T-helper 2 cell treated with Interferon-gamma antibody and Interleukin-4, amounts not matched to agents 5 μg/mL and 100 μg/mL, for 36 hours (primary cell): ENCODE measurements at regions not wholly inside any gene's neighbourhood (a gene's known extent, or its start where the extent isn't known, plus 50 kb on each side); places are given as distances from the start of the nearest gene placed in this dataset.
"Not testable (repeated sequence)": the region's sequence is repeated elsewhere in the genome, so short reads cannot be mapped to it uniquely, and the experiment has no call there.

Experiments used
- DNase-seq: peaks from one replicate; pipeline ENCODE4 v3.0.0; 2021; ENCODE audit warnings: low spot score
- H3K27ac Mint-ChIP-seq: one replicate; pipeline ENCODE4 v1.8.0; 2021; ENCODE audit warnings: mild to moderate bottlenecking, mixed read lengths
- H3K27me3 Mint-ChIP-seq: one replicate; pipeline ENCODE4 v1.8.0; 2021; ENCODE audit warnings: low read depth, mixed read lengths
- H3K36me3 Mint-ChIP-seq: one replicate; pipeline ENCODE4 v1.8.0; 2021; ENCODE audit warnings: low read depth, mixed read lengths
- H3K4me1 Mint-ChIP-seq: one replicate; pipeline ENCODE4 v1.8.0; 2021; ENCODE audit warnings: low read depth, mixed read lengths
- H3K4me3 Mint-ChIP-seq: one replicate; pipeline ENCODE4 v1.8.0; 2022; ENCODE audit warnings: mild to moderate bottlenecking, moderate library complexity, mixed read lengths
- H3K9me3 Mint-ChIP-seq: one replicate; pipeline ENCODE4 v1.8.0; 2021; ENCODE audit warnings: mixed read lengths

DNA sequence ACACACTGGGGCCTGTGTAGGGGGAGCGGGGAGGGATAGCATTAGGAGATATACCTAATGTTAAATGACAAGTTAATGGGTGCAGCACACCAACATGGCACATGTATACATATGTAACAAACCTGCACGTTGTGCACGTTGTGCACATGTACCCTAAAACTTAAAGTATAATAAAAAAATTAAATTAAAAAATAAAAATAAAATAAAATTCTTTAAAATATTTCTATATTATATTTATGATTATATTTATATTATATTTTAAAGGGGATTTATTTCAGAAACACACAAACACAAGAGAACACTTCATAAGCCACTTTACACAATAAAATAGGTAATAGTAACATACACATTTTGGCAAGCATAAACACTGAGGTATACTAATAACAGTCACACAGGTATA, 309.8 kb downstream of the LTN1 start:
- not testable (repeated sequence) for H3K9me3 Mint-ChIP-seq, H3K4me1 Mint-ChIP-seq, H3K36me3 Mint-ChIP-seq, H3K27me3 Mint-ChIP-seq, H3K27ac Mint-ChIP-seq, DNase-seq, H3K4me3 Mint-ChIP-seq

DNA sequence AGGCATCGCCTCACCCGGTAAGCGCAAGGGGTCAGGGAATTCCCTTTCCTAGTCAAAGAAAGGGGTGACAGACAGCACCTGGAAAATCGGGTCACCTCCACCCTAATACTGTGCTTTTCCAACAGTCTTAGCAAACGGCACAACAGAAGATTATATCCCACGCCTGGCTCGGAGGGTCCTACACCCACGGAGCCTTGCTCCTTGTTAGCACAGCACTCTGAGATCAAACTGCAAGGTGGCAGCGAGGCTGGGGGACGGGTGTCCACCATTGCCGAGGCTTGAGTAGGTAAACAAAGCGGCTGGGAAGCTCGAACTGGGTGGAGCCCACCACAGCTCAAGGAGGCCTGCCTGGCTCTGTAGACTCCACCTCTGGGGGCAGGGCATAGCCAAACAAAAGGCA, 315.6 kb downstream of the LTN1 start:
- not testable (repeated sequence) for H3K4me1 Mint-ChIP-seq, H3K4me3 Mint-ChIP-seq, H3K9me3 Mint-ChIP-seq

DNA sequence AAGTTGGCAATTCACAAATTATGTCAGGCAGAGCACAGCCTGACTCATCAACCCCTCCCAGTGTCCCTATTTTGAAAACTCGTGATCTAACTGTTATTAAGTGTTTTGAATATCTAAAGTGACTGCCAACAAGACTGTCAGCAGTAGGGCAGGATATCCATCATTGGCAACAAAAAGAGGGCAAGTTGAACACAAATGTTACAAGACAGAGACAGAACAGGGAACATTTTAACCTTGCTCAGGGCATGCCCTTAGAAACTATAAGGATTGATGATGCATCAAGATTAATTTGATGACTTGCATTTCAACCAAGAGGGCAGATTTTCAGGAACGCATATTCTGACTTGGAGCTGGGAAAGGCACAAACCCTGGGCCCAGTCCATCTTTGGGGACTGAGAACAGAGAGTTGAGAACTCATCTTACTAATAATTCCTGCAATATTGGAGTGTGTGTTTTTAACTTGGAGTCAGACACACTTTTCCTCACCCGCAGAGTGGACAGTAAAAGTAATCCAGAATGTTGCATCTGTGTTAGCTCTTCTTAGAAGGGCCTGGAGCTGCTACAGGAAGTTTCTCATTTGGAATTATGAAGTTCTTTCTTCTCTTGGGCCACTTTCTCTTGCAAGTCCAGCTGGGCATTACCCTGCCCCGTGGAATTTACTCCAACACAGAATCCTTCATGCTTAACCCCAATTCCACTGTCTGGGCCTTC, 317.2 kb downstream of the LTN1 start:
- no peaks in the 10 kb centered on the region for H3K4me1 Mint-ChIP-seq
- no peak overlapping the region for H3K27ac Mint-ChIP-seq
- H3K36me3 Mint-ChIP-seq, result no peaks in the 10 kb centered on the region
- no peak for DNase-seq
- H3K27me3 Mint-ChIP-seq, result no peaks in the 10 kb centered on the region
- no peaks in the 10 kb centered on the region for H3K9me3 Mint-ChIP-seq
- no peak overlapping the region for H3K4me3 Mint-ChIP-seq

More for the DNA sequence above, 315.6 kb downstream of the LTN1 start:
- H3K36me3 Mint-ChIP-seq, H3K27ac Mint-ChIP-seq, DNase-seq, H3K27me3 Mint-ChIP-seq: not testable (repeated sequence)

DNA sequence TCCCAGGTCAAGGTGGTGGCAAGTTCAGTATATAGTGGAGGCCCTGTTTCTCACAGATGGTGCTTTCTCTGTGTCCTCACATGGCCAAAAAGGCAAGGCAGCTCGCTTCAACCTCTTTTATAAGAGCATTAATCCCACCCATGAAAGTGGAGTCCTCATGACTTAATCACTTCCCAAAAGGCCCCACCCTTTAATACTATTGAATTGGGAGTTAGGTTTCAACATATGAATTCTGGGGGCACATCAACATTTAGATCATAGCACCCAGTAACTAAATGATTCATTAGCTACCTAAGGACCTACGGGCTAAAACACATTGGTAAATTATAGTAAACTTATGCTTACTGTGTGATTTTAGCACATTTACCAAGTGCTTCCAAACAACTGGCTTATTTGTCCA, 317.9 kb downstream of the LTN1 start:
- Mint-ChIP-seq H3K27me3 (no peaks in the 10 kb centered on the region), H3K36me3 (no peaks in the 10 kb centered on the region), H3K9me3 (no peaks in the 10 kb centered on the region), H3K27ac (no peak overlapping the region), H3K4me1 (no peaks in the 10 kb centered on the region), H3K4me3 (no peak overlapping the region)
- no peak for DNase-seq

DNA sequence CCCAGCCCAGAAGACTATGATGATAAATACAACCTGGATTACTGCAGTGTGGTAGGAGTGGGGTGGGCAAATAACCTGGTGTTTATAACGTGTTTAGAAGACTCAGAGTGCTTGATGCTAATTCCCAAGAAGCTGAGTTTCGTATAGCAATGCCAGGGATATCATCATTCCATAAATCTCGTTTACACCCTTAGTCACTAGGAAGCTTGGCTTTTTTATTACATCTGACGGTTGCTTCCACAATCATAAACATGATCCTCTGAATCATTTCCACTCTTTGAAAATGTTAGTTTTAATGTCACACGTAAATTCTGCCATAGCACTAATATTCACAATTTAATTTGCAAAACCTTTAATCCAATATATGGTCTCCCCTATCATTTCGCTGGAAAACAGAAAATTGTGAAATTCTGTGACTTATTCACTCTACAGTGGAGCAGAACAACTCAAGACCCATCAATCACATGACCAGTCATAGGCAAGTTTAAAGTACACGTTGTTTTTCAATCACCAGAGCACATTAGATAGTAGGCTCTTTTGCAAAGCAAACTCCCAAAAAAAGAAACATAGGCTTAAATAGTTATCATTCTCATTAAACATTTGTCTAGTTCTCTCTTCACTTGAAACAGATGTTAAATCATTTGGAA, 321.0 kb downstream of the LTN1 start:
- no peaks in the 10 kb centered on the region for H3K27me3 Mint-ChIP-seq
- no peak overlapping the region for H3K27ac Mint-ChIP-seq
- H3K4me1 Mint-ChIP-seq, result peaks cover 3% of the 10 kb centered on the region
- H3K9me3 Mint-ChIP-seq, result no peaks in the 10 kb centered on the region
- DNase-seq, result no peak
- H3K4me3 Mint-ChIP-seq, result no peak overlapping the region
- H3K36me3 Mint-ChIP-seq, result peaks cover 3% of the 10 kb centered on the region

DNA sequence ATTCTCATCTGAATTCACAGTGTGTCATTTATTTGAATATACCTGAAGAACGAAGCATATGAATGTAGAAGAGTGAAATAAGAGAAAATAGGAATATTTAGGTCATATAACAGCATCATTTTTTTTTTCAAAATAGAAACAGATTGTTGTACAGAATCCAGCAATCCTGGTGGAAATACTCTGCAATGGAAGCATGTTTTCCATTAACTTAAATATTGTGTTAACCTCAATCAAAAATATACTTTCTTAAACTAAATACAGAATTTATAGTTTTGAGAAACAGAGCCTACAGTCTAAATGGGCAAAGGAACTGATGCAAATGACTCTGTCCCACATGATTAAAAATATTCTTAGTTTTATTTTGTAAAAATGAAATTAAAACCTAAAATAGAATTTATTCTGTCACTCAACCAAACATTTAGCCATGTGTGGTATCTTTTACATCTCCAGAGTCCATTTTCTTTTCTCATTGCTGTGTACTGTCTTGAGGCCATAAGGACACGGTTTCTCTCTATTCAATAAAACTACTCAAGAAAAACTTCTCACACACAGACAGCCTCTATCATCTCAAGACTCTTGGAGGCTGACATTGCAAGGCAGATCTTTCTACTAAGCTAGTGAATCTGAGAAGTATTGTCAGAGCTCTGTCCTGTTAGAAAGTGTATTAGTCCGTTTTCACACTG, 322.6 kb downstream of the LTN1 start:
- no peaks in the 10 kb centered on the region for H3K27me3 Mint-ChIP-seq
- no peaks in the 10 kb centered on the region for H3K9me3 Mint-ChIP-seq
- peaks cover 3% of the 10 kb centered on the region for H3K36me3 Mint-ChIP-seq
- H3K4me3 Mint-ChIP-seq, result no peak overlapping the region
- H3K4me1 Mint-ChIP-seq, result peaks cover 3% of the 10 kb centered on the region
- DNase-seq, result no peak
- no peak overlapping the region for H3K27ac Mint-ChIP-seq

DNA sequence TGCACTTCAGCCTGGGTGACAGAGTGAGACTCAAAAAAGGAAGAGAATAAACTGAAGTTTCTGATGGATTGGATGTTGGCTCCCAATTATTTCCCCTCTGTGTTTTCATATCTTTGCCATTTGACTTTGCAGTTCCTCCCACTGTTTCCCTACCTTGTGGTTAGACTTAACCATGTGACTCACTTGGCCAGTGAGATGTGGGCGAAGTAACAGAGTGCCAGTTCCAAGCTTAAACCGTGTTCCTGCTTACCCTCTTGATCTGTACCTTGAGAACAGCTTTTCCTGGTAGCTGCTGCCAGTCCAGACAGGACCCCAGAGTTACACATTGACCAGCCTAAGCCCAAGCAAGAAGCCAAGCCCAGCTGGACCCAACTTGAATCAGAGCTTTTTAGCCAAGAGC, 323.4 kb downstream of the LTN1 start:
- Mint-ChIP-seq H3K36me3 (peaks cover 3% of the 10 kb centered on the region), H3K4me3 (no peak overlapping the region)

DNA sequence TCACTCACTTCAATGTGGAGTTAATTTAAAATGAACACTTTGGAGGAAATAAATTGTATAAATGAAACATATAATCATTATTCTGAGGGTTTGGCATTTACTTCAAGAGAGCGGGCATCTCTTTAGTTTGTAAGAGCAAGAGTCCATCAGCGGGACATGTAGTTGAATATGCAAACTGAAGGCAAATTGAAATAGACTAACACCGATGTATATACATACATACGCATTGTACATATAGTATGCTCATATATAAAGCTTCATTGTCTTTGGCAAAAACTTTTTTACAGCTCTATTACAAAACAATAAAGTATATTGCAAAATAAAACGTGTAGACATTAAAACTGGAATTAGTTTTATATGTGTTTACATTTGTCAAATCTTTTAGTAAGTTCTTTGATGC, 328.9 kb downstream of the LTN1 start:
- Mint-ChIP-seq H3K9me3 (no peaks in the 10 kb centered on the region), H3K4me1 (no peaks in the 10 kb centered on the region), H3K27me3 (no peaks in the 10 kb centered on the region), H3K27ac (no peak overlapping the region), H3K4me3 (no peak overlapping the region), H3K36me3 (no peaks in the 10 kb centered on the region)
- DNase-seq, result no peak

More for the DNA sequence above, 323.4 kb downstream of the LTN1 start:
- Mint-ChIP-seq H3K27ac (no peak overlapping the region), H3K9me3 (no peaks in the 10 kb centered on the region), H3K27me3 (no peaks in the 10 kb centered on the region), H3K4me1 (peaks cover 3% of the 10 kb centered on the region)
- no peak for DNase-seq

DNA sequence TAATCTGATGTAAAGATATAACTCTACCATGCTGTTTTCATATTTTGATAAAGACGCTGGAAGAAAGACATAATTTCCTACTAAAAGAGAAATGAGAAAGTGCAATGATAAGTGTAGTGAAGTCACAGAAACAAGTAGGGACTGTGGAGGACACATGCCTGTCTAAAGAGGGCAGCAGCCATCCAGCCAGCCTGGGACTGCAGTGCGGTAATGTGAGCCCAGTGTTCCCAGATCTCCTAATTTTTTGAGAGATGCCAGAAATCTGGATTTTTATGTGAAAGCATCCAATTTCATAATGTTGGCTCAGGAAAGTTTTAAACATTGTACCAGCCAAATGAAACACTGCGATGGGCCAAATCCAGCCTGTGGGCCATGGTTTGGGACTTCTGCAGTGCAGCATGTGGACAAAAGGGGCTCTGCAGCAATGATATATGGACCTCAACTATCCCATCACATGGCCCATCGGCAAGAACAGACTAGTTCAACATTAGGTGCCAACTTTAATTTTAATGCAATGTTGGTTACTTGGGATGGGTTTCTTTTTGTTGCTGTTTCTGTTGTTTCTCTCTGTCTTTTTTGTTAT, 329.5 kb downstream of the LTN1 start:
- Mint-ChIP-seq H3K36me3 (no peaks in the 10 kb centered on the region), H3K4me3 (no peak overlapping the region), H3K4me1 (no peaks in the 10 kb centered on the region), H3K27ac (no peak overlapping the region), H3K9me3 (no peaks in the 10 kb centered on the region), H3K27me3 (no peaks in the 10 kb centered on the region)
- DNase-seq, result no peak

DNA sequence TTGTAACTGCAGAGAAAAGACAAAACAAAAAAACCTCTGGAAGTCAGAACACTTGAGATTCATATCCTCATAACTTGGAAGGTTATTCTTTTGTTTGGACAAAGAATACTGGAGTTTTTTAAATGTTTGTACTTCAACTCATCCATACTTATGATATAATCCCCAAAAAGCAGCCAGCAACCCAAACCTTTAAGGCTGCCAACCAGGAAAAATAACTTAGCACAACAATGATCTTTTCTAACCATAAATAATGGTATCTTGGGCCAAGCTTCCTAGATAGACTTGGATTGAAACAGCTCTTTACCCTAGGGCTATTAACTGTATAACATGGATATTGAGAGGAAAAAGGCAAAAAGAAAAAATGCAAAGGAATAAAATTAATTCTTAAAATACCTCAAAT, 335.1 kb downstream of the LTN1 start:
- no peak for DNase-seq
- Mint-ChIP-seq H3K4me1 (no peaks in the 10 kb centered on the region), H3K4me3 (no peak overlapping the region), H3K36me3 (no peaks in the 10 kb centered on the region), H3K9me3 (peaks cover 5% of the 10 kb centered on the region), H3K27me3 (no peaks in the 10 kb centered on the region), H3K27ac (no peak overlapping the region)

DNA sequence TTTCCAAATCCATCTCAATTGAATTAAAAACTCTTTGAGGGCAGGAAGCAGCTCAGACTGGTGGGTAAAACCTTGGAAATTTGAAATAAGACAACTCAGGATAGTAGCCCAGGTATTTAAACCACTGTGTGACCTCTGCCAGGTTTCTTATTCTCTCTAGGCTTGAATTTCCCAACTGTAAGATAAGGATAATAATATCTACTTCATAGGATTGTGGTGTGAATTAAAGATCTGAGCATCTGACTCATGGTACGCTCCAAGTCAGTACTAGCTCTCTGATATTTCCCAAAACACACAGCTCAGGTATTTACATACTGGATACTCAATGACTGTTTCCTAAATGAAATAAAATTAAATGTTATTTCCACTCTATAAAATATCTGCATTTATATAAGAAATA, 337.2 kb downstream of the LTN1 start:
- no peak overlapping the region for H3K4me3 Mint-ChIP-seq
- H3K9me3 Mint-ChIP-seq, result peaks cover 5% of the 10 kb centered on the region
- no peak for DNase-seq
- no peak overlapping the region for H3K27ac Mint-ChIP-seq
- no peaks in the 10 kb centered on the region for H3K4me1 Mint-ChIP-seq
- H3K27me3 Mint-ChIP-seq, result no peaks in the 10 kb centered on the region
- no peaks in the 10 kb centered on the region for H3K36me3 Mint-ChIP-seq

DNA sequence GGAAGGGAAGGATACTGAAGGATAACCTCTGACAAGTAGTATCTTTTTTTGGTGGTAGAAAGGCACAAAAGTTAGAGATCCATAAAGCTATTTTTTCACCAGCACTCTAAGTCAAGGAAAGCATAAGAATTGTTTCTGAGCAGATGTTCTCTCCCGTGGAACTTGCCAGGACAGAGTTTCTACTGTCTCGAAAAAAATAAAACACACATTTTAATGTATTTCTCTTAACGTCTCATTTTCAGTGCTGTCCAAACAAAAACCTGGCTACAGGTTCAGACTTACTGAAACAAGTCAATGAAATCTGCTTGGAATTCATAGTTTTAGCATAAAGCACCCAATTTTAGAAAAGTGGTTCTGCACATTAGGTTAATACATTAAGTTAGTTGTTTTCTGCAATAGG, 338.3 kb downstream of the LTN1 start:
- Mint-ChIP-seq H3K4me3 (no peak overlapping the region), H3K27me3 (no peaks in the 10 kb centered on the region), H3K27ac (no peak overlapping the region), H3K9me3 (peaks cover 5% of the 10 kb centered on the region), H3K4me1 (no peaks in the 10 kb centered on the region), H3K36me3 (no peaks in the 10 kb centered on the region)
- no peak for DNase-seq

DNA sequence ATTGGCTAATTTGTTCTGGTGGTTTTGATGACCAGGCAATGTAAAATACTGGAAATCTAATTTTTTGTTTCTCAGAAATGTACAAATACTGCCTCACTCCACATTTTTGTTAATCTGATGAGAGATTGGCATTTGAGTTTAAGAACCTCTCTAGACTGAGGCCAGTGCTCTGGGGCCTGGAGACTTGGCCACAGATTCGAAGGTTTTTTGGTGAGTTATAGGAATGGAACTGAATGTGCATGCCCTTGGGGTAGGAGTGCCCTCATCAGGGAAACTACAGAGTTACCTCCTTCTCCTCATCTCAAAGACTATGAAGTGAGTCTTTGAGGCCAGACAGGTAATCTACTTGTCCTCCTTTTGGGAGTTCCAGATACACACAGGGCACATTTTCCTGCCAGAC, 347.9 kb downstream of the LTN1 start:
- Mint-ChIP-seq H3K4me3 (no peak overlapping the region), H3K27ac (no peak overlapping the region), H3K27me3 (no peaks in the 10 kb centered on the region), H3K4me1 (no peaks in the 10 kb centered on the region), H3K9me3 (no peaks in the 10 kb centered on the region), H3K36me3 (no peaks in the 10 kb centered on the region)
- DNase-seq, result no peak

DNA sequence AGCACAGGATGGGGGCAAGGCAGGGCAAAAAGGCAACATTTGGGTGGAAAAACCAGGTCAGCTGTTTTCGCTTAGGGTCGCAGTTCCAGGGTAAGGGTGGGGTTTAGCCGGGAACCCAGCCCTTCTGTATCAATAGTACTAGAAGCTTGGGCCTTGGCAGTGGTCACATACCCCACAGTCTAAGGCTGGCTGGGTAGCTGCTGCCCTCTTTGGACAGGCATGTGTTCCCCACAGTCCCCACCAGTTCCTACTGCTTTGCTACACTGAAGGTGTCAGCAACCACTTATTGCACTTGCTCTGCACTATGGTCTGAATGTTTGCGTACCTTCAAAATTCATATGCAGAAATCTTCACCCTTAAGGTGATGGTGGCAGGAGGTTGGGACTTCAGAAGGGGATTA, 349.8 kb downstream of the LTN1 start:
- no peak for DNase-seq
- Mint-ChIP-seq H3K27ac (no peak overlapping the region), H3K27me3 (no peaks in the 10 kb centered on the region), H3K4me3 (no peak overlapping the region), H3K4me1 (no peaks in the 10 kb centered on the region), H3K9me3 (no peaks in the 10 kb centered on the region), H3K36me3 (no peaks in the 10 kb centered on the region)
